ENCODE measurements at regions not wholly inside any gene's neighbourhood (a gene's known extent, or its start where the extent isn't known, plus 50 kb on each side); places are given as distances from the start of the nearest gene placed in this dataset.
"Not testable (repeated sequence)": the region's sequence is repeated elsewhere in the genome, so short reads cannot be mapped to it uniquely, and the experiment has no call there.

DNA sequence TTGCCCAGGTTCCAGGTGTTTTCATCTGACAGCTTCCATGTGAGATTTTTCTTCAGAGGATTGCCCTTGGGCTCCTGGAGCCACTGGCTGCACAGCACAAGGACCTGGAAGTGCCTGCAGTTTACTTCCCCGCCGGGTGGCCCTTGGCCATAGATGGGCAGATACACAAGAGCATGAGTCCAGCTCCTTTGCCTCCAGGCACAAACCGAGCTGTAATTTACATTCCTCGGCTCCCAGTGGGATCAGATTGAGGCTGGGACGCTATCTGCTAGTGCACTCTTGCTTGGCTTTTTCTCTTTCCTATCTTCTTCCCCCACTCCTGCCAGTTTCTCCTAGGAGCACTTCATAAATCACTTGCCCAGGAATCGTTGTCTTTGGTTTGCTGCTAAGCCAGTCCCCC is 85.4 kb upstream of the RALY start:
- DNase-seq, result peak; percentile 67

- DNase-seq, result no peak
These were observed 84.8 kb upstream of the RALY start for GRCh38 chr20:33908868-33909267.

GRCh38 chr20:33909331-33909921 is 84.3 kb upstream of the RALY start:
- peak; percentile 93 for DNase-seq

- peak; percentile 46 for DNase-seq
These were observed 83.7 kb upstream of the RALY start for GRCh38 chr20:33910056-33910455.

DNA sequence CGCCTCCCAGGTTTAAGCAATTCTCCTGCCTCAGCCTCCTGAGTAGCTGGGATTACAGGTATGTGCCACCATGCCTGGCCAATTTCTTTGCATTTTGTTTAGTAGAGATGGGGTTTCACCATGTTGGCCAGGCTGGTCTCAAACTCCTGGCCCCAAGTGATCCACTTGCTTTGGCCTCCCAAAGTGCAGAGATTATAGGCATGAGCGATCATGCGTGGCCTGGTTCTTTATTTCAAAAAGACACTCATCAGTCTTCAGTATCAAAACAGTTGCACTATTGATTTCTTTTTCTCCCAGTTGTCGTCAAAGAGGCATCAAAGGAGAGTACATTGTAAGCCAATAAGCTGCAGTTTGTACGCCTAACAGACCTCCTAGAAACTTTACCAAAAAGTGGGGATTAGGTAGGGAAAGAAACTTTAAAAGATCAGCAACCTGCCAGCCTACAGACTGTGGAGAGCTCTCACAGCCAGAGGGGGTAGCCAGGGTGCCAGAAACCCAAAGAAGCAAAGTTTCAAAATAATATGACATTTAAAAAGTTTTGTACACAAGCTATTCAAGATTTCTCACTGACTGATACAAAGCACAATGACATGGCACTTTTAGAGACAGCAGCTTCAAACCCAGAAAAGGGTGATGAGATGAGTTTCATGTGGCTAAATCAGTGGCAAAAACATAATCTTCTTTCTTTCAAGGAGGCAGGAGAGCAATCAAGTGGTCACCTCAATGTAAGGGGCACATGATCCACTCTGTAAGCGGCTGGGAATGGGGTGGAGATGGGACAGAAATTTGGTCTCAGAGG is 83.0 kb upstream of the RALY start:
- no peak for DNase-seq

DNA sequence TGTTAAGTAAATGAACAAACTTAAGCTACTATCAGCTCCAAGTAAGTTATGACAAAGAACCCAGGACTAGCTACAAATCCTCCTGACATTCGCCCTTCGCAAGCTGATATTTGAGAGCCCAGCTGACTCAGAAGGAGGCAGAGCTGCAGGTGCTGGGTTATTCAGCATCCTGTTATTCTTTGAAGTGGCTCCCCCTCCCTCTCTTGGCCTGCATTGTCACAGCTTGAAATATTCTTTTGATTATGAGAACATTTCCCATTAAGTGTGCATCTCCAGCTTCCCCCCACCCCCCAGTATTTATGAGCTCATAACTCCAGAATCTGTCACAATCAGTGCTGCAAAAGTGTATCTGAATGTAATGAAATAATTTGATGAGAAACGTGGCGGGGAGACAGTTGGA is 78.8 kb upstream of the RALY start:
- DNase-seq, result peak; percentile 64

GRCh38 chr20:33915726-33916331 is 77.9 kb upstream of the RALY start:
- DNase-seq, result no peak

GRCh38 chr20:33916768-33917167 is 76.9 kb upstream of the RALY start:
- DNase-seq, result no peak

DNA sequence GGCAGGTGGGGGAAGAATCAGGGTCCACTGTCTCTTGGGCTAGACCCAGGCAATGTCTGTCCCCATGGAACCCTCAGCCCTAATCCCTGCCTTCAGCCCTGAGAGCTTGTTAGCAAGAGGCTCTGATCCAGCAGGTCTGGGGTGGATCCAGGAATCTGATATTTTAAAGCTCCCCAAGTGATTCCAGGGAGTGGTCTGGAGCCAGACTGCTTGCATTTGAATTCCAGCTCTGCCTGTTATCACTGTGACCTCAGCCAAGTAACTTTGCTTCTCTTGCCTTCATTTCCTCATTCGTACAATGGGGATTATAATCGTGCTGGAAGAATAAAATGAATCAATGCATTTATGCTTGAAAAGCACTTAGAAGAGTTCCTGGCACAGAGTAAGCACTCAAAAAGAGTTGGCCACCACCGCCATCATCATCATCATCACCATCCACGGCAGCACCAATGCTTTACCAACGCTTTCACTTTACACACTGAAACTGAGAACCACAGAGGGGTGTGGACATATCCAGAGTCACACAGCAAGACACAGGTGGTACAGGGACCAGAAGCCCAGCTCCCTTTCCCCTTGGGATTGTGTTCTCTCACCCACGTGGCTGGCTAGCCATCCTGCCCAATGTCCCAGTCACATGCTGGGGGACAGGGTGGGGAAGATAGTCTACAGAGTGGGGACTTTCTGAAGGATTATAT is 75.7 kb upstream of the RALY start:
- DNase-seq, result no peak

- no peak for DNase-seq
These were observed 75.0 kb upstream of the RALY start for GRCh38 chr20:33918662-33919061.

GRCh38 chr20:33919653-33920052 is 74.1 kb upstream of the RALY start:
- DNase-seq, result no peak

- no peak for DNase-seq
These were observed 71.5 kb upstream of the RALY start for GRCh38 chr20:33922224-33922623.

- DNase-seq, result no peak
These were observed 70.0 kb upstream of the RALY start for GRCh38 chr20:33923740-33924139.

DNA sequence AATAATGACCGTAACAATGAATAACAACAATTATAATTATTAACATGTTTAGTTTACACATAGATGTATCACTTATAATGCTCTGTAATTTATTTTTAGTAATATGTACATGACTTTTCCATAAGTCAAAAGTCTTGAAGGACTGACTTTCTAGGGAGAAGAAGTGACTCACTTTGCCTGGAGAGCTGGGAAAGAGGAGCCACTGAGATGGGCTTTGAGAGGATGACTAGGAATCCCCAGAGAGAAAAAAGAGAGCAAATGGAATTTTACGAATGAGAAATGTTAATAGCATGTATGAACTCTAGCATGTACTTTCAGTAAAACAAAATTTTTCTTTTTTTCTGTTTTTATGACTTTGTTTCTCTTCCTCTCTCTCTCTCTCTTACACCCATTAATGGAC is 67.8 kb upstream of the RALY start:
- peak; percentile 94 for DNase-seq

DNA sequence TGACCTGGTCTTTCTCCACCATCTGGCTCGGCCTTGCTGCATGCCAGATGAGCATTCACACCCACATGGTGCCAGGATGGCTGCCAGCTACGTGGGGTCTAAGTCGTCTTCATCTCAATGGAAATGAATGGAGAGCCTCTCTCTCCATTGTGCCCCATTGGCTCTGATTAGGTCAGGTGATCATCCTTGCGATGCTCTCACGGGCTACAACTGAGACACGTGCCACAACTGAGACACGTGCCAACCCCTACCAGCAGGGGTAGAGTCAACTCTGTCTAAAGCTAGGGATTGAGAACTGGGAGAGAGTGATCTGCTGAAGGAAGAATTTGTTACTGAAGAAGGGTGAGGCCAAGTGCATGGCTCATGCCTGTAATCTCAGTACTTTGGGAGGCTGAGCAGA is 67.3 kb upstream of the RALY start:
- peak; percentile 20 for DNase-seq

- no peak for DNase-seq
These were observed 66.0 kb upstream of the RALY start for GRCh38 chr20:33927724-33928123.

DNA sequence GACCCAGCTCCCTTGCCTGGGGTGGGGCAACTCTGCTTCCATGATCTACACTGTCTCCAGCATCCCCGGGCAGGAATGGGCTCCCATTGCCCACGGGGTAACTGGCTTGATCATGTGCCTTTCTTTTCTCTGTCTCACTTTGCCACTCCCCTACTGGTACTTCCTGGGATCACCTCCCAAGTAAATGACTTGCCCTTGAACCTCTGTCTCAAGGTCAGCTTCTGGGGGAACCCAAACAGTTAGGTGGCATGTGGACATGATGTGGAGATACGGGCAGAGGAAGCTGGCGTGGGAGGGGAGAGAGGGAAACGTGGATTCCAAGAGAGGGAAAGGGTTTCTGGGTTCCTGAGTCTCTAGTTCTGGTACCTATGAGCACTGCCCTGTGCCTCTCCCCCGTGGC is 63.8 kb upstream of the RALY start:
- DNase-seq, result no peak

DNA sequence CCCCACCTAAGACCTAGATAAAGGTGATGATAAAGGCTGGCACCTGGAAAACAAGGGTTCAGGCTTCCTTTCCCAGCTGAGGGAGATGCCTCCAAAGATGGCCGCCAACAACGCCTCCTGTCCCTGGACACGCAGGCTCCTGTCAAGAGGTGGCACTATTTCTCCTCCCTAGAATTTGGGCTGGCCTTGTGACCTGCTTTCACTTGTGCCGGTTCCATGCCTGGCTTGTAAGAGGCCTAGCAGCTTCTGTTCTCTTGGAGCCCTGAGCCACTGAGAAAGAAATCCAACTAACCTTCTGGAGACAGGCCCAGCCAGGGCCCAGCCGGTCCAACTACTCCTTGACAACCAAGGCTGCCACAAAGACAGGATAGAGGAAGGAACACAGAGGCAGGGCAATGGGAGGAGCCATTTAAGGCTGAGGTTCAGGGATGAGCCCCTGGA is 60.2 kb upstream of the RALY start:
- DNase-seq, result peak; percentile 47

DNA sequence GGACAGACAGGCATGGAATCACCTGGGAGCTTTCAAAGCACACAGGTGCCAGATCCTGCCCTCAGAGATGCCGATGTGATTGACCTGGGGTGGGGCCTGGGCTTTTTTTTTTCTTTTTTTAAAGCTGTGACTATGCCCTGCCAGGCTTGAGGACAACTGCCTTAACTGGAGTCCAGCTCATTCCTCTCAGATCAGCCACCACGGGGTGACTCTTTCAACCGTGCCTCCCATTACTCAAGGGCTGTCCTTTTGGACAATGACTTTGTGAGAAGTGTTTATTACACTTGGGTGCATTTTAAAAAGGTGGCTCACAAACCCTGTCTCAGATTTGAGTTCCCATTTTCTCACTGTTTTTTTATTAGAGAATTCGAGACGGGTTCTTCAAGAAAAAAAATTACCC is 57.1 kb upstream of the RALY start:
- no peak for DNase-seq

GRCh38 chr20:33939031-33939430 is 54.7 kb upstream of the RALY start:
- DNase-seq, result not testable (repeated sequence)

DNA sequence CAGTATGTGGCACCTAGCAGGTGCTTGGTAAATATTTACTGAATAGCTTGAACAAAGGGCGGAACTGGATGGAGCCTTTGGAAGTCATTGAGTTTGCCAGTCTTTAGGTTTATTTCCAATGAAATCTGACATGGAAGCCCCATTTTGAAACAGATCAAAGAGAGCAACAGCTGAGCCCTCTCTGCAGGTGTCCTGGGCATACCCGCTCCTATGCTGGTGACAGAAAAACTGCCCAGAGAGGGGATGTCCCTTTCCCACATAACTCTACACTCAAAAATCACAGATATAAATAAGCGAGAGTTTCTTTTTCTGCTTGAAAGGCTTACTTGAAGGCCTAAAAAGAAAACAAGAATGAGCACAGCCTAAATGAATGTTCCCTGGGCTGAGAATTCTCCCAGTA is 53.0 kb upstream of the RALY start:
- DNase-seq, result no peak

All from fibroblast of skin of back (primary cell).